Ureter (tissue), 1 donor: ENCODE measurements at regions not wholly inside any gene's neighbourhood (a gene's known extent, or its start where the extent isn't known, plus 50 kb on each side); places are given as distances from the start of the nearest gene placed in this dataset.

Experiments used
- DNase-seq: peaks from one replicate; pipeline ENCODE4 v3.0.0-alpha.2; 2020; ENCODE audit warnings: low spot score
- donor health status: DM: yes; HTN: yes; CAD: no.

DNA sequence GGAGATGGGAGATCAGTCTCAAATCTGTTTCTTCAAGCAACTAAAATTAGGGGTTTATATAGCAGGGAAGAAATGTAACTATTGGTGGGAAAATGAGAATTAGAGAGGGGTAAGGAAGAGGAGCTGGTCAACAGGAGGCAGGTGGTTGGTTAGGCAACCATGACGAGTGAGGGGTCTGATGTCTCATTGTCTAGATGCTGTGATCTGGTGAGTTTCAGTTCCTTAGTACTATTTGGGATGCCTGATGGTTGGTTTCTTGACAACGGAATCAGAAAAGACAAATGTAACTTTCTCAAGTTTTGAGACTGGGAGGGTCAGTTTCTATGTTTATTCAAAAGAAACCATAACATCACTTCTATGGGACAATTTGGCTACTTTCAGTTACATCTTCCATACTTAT lies 415.3 kb upstream of the C16orf82 start:
- no peak for DNase-seq

DNA sequence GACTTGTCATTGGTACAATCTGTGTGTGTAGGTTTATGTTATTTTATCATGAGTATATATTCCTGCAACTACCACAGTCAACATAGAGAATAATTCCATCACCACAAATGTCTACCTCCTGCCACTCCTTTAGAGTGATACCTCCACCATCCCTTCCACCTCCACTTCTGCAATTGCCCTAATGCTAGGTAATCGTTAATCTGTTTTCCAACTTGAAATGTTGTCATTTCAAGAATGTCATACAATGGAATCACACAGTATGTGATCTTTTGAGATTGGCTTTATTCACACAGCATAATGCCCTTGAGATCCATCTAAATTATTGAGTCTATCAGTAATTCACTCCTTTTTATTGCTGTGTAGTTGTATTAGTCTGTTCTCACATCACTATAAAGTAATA lies 414.8 kb upstream of the C16orf82 start:
- DNase-seq, result no peak

DNA sequence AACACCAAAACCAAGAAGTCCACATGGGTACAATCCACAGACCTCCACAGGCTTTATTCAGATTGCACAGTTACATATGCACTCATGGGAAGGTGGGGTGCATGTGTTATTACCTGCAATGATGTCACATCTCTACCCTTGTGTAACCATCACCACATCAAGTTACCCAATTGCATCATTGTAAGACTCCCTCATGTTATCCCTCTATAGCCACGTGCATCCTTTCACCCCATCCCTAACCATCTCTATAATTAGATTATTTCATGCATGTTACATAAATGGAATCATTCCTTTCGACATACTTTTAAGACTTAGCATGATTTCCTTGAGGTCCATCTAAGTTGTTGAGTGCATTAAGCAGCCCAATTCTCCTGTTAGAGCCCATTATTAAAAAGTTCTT lies 408.2 kb upstream of the C16orf82 start:
- no peak for DNase-seq

DNA sequence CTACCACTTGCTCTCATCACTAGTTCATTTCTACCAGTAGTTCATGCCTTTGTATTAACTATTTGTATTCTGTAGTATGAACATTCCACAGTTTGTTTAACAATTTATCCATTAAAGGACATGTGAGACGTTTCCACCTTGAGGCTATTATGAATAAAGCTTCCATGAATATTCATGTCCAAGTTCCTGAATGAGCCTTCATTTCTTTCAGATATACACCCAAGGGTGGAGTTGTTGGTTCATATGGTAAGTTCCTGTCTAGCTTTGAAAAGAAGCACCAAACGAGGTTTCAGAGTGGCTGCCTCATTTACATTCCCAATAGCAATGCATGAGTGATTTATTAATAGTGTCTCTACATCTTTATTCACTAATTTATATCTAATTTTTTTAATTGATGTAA lies 407.8 kb upstream of the C16orf82 start:
- DNase-seq, result no peak

DNA sequence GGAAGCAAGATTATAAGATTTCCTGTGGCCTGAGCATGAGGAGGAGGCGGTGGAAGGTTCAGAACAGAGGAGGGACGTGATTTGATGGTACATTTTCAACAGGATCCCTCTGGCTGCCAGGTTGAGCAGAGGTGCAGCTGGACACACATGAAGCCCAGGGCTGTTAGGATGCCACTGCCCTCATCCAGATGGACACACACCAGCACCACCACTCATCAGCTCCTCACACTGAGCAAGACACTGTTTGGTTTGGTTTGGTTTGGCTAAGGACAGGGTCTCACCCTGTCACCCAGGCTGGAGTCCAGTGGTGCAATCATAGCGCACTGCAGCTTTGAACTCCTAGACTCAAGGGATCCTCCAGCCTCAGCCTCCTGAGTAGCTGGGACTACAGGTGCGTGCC lies 402.6 kb upstream of the C16orf82 start:
- DNase-seq, result no peak

DNA sequence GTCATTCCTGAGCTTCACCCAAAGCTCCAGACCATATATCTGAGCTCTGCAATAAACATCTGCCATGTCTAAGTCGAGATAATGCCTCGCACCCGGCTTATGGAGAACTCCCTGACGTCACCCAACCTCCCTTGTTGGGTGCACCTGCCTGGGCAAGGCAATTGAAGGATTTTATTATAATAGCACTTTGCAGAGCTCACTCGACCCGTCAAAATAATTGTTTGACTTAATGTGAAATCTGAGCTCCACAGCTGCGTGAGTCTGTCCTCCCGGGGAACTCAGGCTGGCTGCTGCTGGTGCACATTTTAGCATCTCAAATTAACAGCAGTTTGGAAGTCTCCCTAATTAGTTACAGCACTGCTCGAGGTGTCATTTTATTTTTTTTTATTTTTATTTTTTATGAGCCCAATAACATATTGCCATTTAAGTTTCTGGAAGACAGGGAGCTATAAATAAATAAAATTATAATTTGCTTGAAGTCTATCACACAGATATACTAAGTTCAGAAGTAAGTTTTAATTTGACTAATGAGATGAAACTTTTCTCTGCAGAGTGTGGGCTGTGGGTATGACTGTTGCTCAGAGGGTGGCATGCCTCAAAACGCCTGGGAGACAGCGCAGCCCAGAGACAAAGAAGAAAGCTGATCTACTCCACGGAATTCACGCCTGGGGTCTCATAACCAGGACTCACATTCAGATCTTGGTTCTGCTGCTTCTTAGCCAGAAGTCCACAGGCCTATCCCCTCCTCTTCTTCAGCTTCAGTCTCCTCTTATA lies 401.4 kb upstream of the C16orf82 start:
- no peak for DNase-seq

DNA sequence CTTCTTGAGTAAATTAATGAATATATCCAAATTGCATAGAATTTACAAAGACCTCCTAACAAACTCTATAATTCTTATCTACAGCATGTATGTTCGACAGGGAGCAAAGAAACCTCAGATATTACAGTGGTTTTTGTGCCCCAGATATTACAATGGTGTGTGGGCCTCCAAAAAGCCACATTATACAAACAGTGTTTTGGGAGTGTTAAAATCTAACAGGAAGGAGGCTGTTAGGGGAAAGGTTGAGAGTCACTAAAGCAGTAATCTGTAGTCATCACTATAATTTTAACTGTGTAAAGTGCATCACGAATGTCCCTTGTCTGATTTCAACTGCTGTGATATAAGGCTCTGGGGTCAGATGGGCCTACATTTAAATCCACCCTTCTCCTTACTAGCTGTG lies 400.2 kb upstream of the C16orf82 start:
- no peak for DNase-seq

DNA sequence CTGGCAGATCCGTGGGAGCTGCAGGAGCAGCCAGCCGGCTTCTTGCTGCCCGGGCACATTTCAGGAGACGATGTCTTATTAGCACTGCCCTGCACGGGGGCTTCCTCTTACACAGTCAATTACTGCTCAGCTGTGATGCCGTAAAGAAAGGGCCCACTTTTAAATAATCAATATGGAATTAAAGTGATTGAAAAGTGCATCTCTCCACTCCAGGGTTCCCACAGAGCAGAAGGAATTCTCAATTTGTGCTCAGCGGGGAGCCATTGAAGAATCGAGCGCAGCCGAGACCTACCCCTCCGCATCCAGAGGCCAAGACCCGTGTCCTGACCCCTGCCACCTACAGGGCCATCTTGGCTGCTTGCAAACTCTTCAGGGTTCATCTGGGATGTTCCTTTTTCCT lies 399.4 kb upstream of the C16orf82 start:
- DNase-seq, result no peak

DNA sequence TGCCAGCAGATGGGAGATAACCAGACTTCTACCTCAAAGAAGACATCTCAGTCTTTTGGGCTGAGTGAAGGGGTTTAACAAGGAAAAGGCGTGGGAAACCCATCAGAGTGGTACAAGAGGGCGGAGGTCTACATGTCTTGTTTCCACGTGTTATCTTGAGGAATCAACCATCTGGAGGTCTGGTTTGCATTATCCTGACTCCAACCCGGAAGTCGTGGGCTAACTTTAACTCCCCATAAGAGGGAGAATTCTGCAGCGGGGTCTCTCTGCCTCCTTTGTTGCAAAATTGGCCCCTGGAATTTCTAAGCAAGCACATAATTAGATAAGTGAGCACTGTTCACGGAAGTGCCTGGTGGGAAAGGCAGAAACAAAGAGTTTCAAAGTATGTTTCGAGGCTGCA lies 398.7 kb upstream of the C16orf82 start:
- no peak for DNase-seq

DNA sequence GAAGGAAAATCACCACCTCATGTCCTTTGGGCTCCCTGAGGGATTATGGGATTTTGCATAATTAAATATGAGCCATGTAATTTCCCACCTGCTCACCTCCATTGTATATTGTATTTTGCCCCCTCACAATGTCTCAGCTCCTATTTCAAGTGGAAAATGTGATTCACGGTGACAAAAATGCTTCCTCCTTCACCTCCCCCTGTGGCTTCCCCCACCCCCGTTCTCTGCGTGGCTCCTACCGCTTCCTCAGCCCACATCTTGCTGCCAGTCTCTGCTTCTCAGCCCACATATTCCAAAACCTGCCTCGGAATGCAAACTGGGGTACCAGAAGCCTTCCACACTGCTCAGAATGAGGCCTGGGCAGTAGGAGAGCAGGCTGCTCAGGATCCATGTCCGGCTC lies 394.5 kb upstream of the C16orf82 start:
- DNase-seq, result no peak

DNA sequence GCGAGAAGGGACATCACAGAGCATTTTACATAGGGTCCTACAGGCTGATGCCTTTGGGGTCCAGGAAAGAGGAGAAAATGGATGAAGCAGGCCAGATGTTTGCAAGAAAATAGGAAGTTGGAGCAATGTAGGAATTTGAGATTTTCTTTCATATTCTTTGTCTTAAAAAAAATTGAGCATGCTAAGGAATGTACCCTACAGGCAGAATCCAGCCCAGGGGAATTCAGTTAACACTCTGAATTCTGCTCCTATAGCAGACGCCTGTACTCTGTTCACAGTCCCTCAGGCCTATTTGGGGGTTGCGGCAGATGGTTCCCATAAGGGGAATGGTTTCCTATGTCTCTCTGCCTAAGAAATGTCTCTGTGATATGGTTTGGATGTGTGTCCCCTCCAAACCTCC lies 393.7 kb upstream of the C16orf82 start:
- no peak for DNase-seq

DNA sequence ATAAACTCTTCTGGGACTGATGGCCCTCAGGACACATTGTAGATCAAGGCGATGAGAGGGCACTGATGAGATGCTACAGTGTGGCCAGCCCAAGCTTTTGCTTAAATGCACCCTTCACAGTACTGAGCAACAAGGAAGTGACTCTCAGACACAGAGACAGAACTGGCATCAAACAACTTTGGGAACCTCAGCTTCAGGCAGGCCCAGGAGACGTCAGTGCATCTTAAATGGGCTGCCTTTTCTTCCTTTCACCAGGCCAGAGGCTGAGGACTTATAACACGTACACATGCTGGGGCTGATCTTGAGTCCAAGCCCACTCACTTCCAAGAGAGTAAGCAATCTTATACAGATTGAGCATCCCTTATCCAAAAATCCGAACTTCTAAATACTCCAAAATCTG lies 386.1 kb upstream of the C16orf82 start:
- DNase-seq, result no peak

DNA sequence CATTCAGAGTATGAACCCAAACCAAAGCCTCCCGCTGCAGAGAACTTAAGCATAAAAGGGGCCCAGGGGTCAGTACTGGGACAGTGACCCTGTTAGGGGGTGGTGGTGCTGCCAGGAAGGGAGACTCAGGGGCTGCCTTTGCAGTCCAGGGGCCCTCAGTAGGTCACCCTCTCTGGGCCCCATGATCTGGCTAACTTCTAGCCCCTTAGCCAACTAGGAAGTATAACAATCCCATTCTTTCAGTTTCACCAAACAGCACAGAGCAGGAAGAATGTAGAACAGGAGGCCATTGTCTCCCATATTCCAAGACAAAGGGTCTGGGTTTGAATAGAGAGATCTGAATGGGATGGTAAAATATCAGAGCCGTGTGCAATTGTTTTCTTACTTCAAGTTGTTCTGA lies 378.6 kb upstream of the C16orf82 start:
- DNase-seq, result no peak

DNA sequence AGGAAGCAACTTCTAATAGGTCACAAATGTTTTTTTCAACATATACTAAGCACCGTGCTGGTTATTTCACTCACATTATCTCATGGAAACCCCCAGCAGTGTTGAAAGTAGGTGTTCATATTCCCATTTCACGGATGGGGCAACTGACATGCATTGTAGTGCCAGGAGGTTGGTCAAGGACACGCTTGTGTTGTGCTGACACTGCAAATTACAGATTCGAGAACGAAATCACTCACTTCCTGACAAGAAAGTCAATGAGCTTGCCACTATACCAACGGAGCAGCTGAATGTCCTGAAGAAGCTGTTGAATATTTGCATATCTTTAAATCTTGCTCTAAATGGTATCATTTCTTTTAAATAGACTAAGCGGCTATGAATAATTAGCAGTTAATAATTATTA lies 378.0 kb upstream of the C16orf82 start:
- no peak for DNase-seq

DNA sequence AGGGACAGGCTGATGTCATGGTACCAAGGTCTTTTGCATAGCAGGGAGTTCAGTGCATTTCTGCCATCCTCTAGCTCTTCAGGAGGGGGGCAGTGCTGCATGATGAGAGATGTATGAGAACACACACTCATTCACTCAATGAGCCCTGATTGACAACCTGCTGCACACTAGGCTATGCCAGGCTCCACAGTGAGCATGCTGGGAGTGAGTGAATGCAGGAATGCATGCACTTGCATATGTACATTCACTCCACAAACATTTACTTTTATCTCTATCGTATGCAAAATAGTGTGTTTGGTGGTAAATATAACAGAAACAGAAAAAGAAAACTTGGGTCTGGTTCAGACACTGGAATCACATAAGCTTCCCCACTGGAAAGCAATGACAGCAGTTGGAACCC lies 374.1 kb upstream of the C16orf82 start:
- no peak for DNase-seq

DNA sequence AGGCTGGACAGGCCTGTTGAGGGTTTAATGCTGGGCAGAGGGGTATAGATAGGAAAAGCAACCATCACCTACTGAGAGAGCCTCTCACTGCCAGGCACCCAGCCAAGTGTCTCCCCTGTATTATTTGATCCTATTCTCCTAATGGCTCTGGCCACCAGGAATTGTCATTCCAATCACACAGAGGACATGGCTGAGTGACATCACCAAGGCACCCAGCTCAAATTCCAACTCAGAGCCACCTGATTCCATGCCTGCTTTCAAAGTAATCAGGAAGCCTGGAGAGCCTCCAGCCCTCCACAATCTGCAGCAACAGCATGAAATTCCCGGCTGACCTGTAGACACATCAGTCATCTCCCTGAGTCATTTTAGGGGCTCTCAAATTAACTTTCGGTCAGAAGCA lies 368.9 kb upstream of the C16orf82 start:
- DNase-seq, result no peak

DNA sequence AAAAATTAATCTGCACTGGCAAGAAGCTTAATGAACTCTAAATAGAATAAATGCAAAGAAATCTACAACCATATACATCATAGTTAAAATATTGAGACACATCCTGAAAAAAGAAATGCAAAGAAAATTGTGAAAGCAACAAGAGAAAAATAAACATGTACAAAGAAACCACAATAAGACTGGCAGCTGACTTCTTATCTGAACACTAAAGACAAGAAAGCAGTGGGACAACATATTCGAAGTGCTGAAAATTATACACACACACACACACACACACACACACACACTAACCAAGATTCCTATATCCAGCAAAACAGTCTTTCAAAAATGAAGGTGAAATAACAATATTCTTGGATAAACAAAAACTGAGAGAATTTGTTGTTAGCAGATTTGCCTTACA lies 366.5 kb upstream of the C16orf82 start:
- no peak for DNase-seq

DNA sequence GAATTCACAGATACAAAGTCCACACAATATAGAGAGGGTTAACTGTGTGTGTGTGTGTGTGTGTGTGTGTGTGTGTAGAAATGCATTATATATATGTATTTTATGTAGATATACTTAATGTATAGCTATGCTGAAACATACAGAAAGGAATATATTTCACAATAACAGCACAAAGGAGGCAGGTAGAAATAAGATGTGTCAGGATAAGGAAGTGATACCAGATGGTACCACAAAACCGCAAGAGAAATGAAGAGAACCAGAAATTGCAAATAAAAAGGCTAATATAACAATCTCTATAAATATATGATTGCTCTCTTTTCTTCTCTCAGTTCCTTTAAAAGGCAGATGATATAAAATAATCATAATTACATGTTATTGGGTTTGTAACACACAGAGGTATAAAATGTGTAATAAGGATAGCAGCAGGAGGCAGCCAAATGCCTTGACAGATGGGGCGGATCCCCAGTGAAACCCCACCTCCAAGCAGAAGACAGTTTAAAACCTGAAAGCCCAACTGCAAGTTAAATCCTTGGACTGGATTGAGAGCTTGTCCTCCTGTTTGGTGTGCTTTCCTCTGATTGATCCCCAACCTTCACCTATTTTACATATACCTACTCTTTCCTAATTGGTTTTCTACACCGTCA lies 365.4 kb upstream of the C16orf82 start:
- DNase-seq, result no peak

DNA sequence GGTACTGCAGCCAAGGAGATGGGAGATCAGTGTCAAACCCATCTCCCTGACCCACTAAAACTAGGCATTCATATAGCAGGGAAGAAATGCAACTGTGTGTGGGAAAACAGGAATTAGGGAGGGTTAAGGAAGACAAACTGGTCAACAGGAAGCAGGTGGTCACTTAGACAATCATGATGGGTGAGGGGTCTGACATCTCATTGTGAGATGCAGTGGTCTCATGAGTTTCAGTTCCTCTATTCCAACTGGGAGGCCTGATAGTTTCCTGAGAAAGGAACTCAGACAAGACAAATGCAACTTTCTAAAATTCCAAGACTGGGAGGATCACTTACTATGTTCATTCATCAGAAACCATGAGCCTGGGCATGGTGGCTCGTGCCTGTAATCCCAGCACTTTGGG lies 361.4 kb upstream of the C16orf82 start:
- no peak for DNase-seq

DNA sequence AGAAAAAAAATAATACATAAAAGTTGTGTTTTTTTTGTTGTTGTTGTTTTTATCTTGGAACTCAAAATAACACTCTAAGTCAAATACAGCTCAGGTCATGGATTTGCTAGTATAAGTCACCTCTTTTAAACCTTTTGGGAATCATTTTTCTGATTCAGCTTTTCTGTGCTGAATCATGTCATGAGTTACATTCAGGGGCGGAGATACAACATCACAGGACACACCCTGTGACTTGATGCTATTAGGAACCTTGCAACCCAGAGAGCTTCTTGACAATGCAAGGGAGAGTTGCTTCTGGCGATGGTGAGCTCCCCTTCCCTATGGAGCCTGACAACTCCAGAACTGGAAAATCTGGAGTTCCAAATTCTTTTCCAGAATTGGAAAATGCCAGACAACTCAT lies 358.3 kb upstream of the C16orf82 start:
- DNase-seq, result no peak

DNA sequence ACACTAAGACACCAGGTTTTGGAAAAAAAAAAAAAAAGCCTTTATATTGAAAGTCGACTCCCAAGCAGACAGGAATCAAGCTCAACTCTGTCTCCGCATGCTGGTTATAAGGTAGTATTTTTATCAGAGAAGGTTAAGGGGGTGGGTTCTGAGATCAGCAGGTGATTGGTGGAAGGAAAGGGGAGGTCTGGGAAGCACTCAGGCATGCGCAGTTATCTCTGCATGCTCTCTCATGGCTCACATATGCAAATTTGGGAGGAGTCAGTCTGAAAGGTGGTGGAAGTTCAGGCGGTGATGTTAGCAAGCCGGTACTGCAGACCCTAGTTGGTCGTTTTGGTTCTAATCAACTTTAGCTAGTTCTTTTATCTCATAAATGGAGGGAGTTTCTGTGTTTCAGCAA lies 357.6 kb upstream of the C16orf82 start:
- no peak for DNase-seq

DNA sequence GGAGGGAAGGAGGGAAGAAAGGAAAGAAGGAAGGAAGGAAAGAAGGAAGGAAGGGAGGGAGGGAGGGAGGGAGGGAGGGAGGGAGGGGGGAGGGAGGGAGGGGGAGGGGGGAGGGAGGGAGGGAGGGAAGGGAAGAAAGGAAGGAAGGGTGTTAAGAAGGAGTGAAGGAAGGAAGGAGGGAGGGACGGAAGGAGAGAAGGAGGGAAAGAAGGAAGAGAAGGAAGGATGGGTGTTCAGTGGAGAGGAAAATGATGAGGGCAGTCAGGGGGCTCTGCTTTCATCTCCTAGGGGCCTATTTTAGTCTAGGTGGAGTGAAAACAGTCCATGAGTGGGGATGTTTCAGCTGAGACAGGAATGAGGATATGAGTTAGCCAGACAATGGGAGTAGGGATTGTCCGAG lies 357.0 kb upstream of the C16orf82 start:
- DNase-seq, result no peak

DNA sequence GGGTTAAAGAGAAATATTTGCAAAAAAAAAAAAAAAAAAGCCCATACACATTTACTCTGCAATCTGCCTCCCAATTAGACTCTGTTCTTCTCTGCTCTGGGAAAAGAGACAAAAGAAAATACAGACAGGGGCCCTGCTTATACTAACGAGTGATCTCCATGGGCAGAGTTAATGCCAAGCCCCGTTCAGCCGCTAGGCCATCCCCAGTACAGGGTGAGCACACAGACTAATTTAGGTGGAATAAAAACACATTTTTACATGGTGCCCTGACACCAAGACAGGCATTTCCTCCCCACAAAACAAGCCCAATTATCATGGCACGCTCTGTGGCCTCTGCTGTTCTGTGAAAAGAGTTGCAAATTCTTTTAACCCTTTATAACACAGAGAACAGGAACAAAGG lies 356.3 kb upstream of the C16orf82 start:
- DNase-seq, result no peak

DNA sequence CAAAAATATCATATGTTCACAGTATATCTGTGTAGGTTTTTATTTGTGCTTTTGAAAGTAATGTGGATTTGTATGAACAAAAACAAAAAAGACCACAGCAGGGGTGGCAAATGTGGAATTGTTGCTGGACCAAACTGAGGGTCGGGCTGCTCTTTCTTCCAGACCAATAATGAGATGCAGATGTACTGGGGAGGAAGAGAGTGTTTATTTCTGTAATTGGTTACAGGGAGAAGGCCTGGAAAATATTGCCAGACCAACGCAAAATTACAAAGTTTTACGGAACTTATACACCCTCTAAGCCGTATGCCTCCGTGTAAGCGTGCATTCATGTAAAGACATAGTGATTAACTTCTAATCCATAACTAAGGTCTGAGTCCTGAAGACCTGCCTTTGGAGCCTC lies 353.9 kb upstream of the C16orf82 start:
- DNase-seq, result no peak
